ENCODE measurements at regions not wholly inside any gene's neighbourhood (a gene's known extent, or its start where the extent isn't known, plus 50 kb on each side); places are given as distances from the start of the nearest gene placed in this dataset.
A peak's percentile ranks its signal among the peaks of the same experiment; 100 is the strongest.

DNA sequence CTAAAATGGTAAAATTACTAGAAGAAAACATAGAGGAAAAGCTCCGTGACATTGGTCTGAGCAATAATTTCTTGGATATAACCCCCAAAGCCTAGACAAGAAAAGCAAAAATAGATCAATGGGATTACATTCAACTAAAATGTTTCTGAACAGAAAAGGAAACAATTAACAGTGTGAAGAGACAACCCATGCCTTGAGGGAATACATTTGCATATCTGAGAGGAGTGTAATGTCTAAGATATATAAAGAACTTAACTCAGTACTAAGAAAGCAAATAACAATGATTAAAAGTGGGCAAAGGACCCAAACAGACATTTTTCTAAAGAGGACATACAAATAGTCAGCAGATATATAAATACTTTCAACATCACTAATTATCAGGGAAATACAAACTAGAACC is 206.2 kb downstream of the VAPA start:
- H3K27me3 ChIP-seq (ENCODE audit: insufficient read depth, low read length): peaks cover 7% of the 10 kb centered on the region
- H3K4me3 ChIP-seq (ENCODE audit: insufficient read depth, low read length): no peak overlapping the region
- TF ChIP-seq, protein P1, sequence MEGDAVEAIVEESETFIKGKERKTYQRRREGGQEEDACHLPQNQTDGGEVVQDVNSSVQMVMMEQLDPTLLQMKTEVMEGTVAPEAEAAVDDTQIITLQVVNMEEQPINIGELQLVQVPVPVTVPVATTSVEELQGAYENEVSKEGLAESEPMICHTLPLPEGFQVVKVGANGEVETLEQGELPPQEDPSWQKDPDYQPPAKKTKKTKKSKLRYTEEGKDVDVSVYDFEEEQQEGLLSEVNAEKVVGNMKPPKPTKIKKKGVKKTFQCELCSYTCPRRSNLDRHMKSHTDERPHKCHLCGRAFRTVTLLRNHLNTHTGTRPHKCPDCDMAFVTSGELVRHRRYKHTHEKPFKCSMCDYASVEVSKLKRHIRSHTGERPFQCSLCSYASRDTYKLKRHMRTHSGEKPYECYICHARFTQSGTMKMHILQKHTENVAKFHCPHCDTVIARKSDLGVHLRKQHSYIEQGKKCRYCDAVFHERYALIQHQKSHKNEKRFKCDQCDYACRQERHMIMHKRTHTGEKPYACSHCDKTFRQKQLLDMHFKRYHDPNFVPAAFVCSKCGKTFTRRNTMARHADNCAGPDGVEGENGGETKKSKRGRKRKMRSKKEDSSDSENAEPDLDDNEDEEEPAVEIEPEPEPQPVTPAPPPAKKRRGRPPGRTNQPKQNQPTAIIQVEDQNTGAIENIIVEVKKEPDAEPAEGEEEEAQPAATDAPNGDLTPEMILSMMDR (IDR thresholded peaks at IDR 0.05; ENCODE audit: extremely low read depth, low read depth, low read length): no peak
- H3K9me3 ChIP-seq (ENCODE audit: low read depth, low read length): no peaks in the 10 kb centered on the region
- no peaks in the 10 kb centered on the region for H3K36me3 ChIP-seq (ENCODE audit: insufficient read depth, low read length)
- no peak overlapping the region for H3K4me2 ChIP-seq (ENCODE audit: insufficient read depth, low read length)
- no peaks in the 10 kb centered on the region for H4K20me1 ChIP-seq (ENCODE audit: insufficient read depth, low read length)
- no peak overlapping the region for H3K27ac ChIP-seq (ENCODE audit: low read depth, low read length)
- H3K4me1 ChIP-seq (ENCODE audit: insufficient read depth, low read length): peaks cover 11% of the 10 kb centered on the region
- no peaks in the 10 kb centered on the region for H3K79me2 ChIP-seq (ENCODE audit: insufficient read depth, low read length)
- DNase-seq (ENCODE audit: insufficient read length, low spot score, missing footprints): no peak
- no peak overlapping the region for H2AFZ ChIP-seq (ENCODE audit: low read length)

DNA sequence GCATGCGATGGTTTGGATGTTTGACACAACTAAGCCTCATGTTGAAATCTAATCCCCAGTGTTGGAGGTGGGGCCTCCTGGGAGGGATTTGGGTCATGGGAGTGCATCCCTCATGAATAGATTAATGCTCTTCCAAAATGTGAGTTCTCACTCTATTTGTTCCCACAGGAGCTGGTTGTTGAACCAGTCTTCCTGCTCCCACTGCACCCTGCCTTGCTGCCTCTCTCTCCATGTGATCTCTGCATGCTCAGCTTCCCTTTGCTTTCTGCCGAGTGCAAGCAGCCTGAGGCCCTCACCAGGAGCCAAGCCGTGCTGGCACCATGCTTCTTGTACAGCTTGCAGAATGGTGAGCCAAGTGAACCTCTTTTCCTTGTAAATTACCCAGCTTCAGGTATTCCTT is 206.8 kb downstream of the VAPA start:
- Histone ChIP-seq H3K4me3 (ENCODE audit: insufficient read depth, low read length) (no peak overlapping the region), H4K20me1 (ENCODE audit: insufficient read depth, low read length) (no peaks in the 10 kb centered on the region), H3K9me3 (ENCODE audit: low read depth, low read length) (no peaks in the 10 kb centered on the region), H3K27me3 (ENCODE audit: insufficient read depth, low read length) (peaks cover 7% of the 10 kb centered on the region), H3K4me1 (ENCODE audit: insufficient read depth, low read length) (peaks cover 11% of the 10 kb centered on the region), H2AFZ (ENCODE audit: low read length) (no peak overlapping the region), H3K36me3 (ENCODE audit: insufficient read depth, low read length) (no peaks in the 10 kb centered on the region), H3K4me2 (ENCODE audit: insufficient read depth, low read length) (no peak overlapping the region), H3K27ac (ENCODE audit: low read depth, low read length) (no peak overlapping the region), H3K79me2 (ENCODE audit: insufficient read depth, low read length) (no peaks in the 10 kb centered on the region)
- TF ChIP-seq, protein P1 (IDR thresholded peaks at IDR 0.05; ENCODE audit: extremely low read depth, low read depth, low read length): no peak
- DNase-seq (ENCODE audit: insufficient read length, low spot score, missing footprints): no peak

GRCh38 chr18:10121028-10121427 is 207.2 kb downstream of the VAPA start:
- TF ChIP-seq, protein P1 (IDR thresholded peaks at IDR 0.05; ENCODE audit: extremely low read depth, low read depth, low read length): no peak
- H3K79me2 ChIP-seq (ENCODE audit: insufficient read depth, low read length): no peaks in the 10 kb centered on the region
- no peak overlapping the region for H3K27ac ChIP-seq (ENCODE audit: low read depth, low read length)
- no peaks in the 10 kb centered on the region for H4K20me1 ChIP-seq (ENCODE audit: insufficient read depth, low read length)
- H2AFZ ChIP-seq (ENCODE audit: low read length): no peak overlapping the region
- no peaks in the 10 kb centered on the region for H3K9me3 ChIP-seq (ENCODE audit: low read depth, low read length)
- no peak overlapping the region for H3K4me2 ChIP-seq (ENCODE audit: insufficient read depth, low read length)
- no peak overlapping the region for H3K4me3 ChIP-seq (ENCODE audit: insufficient read depth, low read length)
- no peaks in the 10 kb centered on the region for H3K36me3 ChIP-seq (ENCODE audit: insufficient read depth, low read length)
- peaks cover 7% of the 10 kb centered on the region for H3K27me3 ChIP-seq (ENCODE audit: insufficient read depth, low read length)
- DNase-seq (ENCODE audit: insufficient read length, low spot score, missing footprints): no peak
- peaks cover 11% of the 10 kb centered on the region for H3K4me1 ChIP-seq (ENCODE audit: insufficient read depth, low read length)

DNA sequence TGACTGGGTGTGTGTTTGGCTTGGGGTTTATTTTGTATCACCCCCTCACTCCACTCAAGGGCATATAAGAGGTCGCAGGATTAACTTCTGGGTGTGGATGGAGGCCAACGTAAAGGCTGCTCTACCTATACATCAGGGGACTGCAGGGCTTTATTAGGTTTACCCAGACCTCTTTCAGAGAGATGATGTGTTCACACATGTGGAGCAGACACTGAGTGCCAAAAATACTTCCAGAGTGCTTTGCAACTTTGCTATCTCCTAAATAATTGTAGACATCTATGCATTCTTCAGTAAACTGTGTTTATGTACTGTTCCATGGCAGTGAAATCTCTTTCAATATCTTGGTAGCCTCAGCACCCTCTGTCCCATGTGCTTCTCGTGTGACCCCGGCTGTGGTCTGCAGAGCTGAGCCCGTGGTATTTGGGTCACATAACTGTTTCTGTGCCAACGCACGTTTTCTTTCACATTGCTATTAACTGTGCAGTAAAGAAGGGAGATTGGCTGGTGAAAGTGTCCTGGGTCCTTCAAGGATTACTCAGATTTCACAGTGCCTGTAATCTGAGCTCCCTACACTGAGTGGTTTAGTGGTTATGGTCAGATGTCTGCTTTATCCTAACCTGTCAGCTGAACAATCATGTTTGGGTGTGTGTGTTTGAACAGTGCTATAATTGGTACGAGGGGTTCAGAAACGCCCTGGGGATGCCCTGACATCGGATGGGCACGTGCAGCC is 208.1 kb downstream of the VAPA start:
- Histone ChIP-seq H3K4me2 (ENCODE audit: insufficient read depth, low read length) (peak overlapping the region; percentile 43), H3K36me3 (ENCODE audit: insufficient read depth, low read length) (no peaks in the 10 kb centered on the region), H3K4me3 (ENCODE audit: insufficient read depth, low read length) (no peak overlapping the region), H3K9me3 (ENCODE audit: low read depth, low read length) (no peaks in the 10 kb centered on the region), H2AFZ (ENCODE audit: low read length) (no peak overlapping the region), H4K20me1 (ENCODE audit: insufficient read depth, low read length) (no peaks in the 10 kb centered on the region), H3K27ac (ENCODE audit: low read depth, low read length) (no peak overlapping the region), H3K27me3 (ENCODE audit: insufficient read depth, low read length) (peaks cover 2% of the 10 kb centered on the region), H3K4me1 (ENCODE audit: insufficient read depth, low read length) (peaks cover 11% of the 10 kb centered on the region), H3K79me2 (ENCODE audit: insufficient read depth, low read length) (no peaks in the 10 kb centered on the region)
- TF ChIP-seq, protein P1 (IDR thresholded peaks at IDR 0.05; ENCODE audit: extremely low read depth, low read depth, low read length): no peak
- no peak for DNase-seq (ENCODE audit: insufficient read length, low spot score, missing footprints)

Measured in osteoblast (primary cell).